Forelimb muscle (tissue), 1 donor: ENCODE measurements at regions not wholly inside any gene's neighbourhood (a gene's known extent, or its start where the extent isn't known, plus 50 kb on each side); places are given as distances from the start of the nearest gene placed in this dataset.

Experiments
- DNase-seq: peaks from one replicate; pipeline ENCODE4 v3.0.0-alpha.2; 2013; ENCODE audit warnings: low read depth

DNA sequence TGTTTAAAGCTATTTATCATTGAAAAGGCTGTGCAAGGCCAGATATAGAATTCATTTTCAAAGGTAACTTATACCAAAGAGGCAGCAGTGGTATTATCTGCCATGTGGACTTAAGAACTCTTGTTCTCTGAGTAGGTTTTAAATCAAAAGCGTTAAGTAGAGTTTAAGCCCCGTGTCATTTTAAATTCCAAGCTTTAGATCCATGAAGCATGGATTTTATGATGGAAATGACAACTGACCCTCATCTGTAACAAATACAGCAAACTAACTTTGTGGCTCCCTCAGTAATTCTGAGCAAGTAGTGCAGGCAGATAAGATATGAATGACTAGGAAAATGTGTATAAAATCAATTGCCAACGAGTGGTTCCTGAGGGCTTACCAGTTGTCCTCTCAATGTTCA lies 247.0 kb downstream of the WDR11 start:
- no peak for DNase-seq

DNA sequence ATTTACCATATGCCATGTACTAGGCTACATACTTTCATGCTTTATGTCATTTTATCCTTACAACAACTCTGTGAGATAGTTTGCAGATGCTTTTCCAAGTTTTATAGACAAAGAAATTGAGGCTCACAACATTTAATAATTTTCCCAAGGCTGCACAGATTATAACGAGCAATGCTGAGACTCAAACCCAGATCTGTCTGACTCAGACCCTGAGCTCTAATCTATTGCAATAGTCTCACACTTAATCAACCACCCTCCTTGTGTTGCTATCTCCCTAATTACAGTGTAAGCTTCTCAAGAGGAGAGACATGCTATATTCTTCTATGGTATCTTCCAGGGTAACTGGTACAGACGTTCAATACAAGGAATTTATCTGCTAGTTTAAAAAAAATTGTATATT lies 247.6 kb downstream of the WDR11 start:
- DNase-seq: no peak

DNA sequence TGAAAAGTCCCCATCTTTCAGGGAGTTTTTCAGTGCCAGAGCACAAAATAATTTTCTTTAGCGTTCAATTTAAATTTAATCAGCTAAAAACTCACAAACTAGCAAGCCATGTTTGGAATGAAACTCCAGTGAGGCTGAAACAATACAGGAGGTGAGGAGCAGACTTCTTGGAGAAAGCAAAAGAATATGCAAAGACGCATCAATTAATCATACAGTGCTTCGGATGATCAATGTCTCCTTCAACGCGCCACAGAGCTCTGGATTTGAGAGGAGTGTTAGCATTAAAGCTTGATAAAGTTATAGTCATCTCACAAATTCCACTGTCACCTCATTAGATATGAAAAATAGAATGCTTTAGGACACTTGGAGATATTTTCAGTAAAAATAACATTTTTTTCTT lies 248.0 kb downstream of the WDR11 start:
- no peak for DNase-seq

DNA sequence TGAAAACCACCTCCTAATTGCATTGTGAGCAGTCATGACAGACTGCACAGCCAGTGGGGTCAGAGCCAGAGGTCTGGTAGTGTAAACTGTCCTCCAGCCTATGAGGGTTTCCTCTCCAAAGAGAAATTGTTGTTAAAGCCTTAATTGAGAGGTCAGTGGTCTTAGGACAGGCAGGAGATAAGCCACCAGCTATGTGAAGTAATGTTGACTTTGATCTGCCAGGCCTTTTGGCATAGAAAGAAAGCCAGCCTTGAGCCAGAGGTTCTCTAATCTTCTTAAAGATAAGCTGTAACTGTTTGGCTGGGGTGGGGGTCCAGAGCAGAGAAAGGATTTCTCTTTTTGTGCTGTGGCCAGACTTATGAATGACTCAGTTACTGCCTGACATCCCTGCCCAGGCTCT lies 248.4 kb downstream of the WDR11 start:
- no peak for DNase-seq

DNA sequence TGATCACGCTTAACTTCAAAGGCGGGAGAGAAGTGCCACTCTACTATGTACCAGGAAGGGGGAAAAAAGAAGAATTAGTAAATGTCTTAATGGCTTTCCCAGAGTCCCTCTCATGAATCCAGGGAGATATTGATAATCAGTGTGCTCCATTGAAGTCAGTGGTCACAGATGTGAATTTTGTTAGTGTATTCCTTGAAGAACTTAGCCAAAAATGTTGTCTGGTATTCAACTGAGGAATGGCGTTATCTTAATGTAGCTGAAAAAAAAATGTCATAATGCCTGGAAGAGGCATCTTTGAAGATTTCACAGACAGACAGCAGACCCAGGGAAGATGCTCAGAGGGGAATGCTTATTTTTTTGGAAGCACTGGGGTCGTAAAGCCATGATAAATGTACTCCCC lies 250.4 kb downstream of the WDR11 start:
- DNase-seq: no peak

DNA sequence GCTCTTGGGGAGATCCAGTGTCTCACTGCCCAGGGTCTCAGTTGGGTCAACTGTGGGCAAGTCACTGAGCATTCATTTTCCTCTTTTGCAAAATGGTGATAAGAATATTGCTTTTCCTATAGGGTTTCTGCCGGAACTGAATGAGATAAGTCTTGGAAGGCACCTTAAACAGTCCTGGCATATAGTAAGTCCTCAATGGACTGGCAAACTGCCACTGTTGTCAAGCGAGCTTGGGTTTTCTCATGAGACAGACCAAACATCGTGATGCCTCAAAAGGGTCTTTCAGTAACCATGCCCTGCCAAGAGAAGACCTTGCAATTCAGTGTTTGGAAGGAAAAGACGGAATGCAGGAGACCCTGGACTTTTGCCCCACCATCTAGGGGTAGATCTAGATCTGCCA lies 251.5 kb downstream of the WDR11 start:
- DNase-seq: no peak

DNA sequence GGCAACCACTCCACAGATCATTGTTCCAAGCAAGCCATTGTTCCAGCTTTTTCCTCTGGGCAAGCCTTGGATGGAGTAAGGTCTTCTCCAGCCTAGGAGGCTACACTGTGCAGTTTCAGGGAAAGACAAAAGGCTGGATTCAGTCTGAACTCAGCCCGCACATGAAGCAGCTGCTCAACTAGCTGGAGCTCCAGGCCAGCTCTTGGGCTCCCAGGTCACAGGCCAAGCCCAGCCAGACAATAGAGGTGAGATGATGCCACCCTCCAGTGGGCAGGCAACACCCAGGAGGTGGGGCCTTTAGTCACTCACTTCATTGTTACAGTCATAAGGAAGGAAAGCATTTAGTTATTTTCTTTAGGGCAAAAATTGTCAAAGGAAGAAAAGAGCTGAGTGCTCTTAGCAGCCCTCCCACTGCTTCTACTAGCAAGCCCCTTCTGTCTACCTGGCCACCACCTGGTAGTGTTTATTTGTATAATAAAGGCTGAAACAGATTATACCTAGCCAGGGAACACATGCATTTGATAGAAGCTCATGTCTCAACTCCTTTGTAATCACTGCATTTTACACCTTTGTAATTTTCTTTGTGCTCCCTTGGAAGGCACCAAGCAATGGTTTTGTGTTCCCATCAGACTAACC lies 253.4 kb downstream of the WDR11 start:
- no peak for DNase-seq

DNA sequence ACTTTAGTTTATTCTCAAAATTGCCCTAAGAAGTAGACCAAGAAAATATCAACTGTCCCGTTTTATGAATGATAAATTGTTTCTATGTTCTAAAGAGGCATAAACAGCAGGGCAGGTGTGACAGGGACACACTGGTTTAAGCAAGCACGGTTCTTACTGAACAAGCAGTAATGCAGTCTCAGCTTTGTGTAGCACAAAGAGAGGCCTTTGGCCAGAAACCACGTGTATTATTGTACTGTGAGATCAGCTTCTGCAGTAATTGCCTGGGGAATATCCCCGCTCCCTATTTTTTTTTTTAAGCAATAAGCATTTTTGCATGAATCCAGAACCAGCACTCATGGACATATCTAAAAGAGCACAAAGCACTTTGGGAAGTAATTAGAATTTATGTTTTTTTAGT lies 255.4 kb downstream of the WDR11 start:
- DNase-seq: no peak

DNA sequence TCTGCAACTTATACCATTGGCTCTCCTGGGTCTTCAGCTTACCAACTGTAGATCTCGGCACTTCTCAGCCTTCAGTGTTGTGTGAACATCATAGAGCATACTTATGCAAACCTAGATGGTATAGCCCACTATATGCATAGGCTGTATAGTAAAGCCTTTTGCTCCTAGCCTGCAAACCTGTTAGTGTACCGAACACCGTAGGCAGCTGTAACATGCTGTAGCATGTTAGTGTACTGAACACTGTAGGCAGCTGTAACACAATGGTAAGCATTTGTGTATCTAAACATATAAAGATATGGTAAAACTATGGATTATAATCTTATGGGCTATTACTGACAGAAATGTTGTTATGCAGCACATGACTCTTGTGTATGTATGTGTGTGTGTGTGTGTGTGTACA lies 256.9 kb downstream of the WDR11 start:
- DNase-seq: no peak

DNA sequence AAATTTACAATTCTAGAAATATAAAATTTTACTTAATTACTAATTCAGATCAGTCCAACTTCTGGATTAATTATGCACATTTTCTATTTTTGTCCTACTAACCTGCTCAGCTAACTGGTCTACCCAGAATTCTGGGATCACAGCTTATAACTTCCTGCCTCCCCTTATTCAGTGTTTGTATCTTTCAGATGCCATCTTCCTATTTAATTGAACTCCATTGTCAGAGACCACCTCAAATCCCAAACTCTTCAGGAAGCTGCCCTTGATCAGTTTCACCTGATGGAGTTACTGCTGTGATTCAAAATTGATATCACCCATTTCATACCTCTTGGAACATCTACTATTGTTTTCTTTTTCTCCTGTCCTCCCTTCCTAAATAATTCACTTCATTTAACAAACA lies 259.2 kb downstream of the WDR11 start:
- no peak for DNase-seq

DNA sequence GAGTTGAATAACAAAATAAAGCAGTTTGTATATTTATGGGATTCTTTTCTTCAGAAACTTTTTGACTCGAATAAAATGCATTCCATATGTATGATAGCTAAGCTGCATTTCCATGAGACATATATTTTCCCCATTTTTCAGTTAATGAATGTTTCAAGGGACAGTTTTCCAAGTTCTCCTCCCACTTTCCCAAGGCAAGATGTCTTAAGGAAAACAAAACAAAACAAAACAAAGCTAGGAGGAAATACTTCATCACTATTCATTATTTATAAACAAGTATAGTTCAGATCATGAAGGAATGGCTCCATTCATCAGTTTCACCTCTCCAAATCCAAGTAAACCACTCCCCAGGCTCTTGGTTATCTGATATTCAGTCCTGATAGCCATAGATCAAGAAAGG lies 261.0 kb downstream of the WDR11 start:
- no peak for DNase-seq

DNA sequence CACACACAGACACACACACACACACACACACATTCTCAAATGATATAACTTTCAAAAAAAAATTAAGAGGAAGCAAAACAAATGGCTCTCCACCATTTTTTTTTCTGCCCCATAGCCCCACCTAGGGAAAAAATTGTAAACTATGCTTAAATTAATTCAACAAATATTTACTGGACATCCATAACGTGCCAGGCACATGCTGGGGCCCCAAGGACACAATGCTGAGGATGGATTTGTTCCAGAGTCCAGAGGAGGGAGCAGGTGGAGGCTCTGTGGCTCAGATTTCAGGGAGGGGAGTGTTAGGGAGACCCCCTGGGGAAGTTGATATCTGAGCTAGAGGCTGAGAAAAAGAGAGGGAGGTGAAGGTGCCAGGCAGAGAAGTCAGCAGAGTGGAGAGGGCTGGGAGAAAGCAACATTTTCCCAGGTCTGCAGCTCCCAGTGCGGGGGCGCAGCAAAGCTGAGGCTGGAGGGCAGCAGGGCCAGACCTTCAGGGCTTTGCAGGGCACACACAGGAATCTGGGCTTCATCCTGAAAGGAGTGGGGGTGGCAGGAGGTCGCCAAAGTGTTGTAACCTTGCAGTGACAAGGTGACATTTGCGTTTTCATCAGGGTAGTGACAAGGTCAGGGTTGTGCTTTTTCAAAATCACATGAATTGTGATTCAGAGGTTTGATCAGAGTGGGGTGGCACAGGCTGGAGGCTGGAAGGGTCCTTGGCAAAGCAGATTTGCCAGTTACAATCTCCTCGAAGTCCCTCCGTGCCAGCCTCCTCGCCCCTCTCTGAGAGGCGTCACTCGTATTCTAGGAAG lies 261.6 kb downstream of the WDR11 start:
- no peak for DNase-seq

DNA sequence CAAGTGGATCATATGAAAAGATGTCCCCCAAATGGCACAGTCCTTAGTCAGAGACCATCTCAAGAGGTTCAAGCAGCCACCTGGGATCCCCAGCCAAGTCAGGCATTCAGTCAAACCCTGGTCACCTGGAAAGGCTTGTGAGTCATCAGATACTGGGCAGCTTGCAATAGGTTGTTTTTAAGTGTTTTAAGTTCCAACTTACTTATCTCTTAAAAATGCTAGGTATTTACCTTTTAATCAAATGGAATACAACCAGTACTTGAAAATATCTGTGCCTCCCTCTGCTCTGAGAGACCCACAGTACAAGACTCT lies 262.2 kb downstream of the WDR11 start:
- no peak for DNase-seq

DNA sequence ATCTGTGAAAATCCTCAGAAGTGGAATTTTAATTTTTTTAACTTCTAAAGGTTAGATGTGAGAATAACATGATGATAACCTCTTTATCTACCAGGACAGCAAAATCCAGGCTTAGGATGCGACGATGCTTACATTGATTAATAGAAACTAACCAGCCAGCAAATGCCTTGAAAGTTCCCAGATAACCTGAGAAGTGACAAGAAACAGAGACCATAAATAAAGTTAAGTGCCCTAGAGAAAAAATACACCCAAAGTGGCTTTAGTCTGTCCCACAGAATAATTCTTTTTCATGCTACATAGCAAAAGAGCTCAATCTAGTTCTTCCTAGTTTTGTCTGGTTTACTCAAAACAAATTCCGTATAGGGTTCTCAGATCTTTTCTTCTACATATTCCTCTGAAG lies 262.7 kb downstream of the WDR11 start:
- no peak for DNase-seq

DNA sequence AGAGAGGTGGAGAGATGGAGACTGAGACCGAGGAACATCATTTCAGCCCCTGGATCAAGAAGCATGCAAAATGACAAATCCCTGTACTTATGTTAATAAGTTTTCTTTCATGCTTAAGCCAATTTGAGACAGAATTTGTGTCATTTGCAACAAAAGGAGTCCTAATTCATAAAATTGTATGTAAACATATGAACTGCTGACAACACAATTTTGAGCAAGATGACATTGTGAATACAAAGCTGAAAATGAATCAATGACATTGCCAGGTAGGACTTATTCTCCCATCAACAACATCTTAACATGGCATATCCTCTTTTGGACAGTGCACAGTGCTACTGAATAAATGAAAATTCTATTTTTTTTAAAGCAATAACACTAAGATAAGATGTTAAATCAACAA lies 264.0 kb downstream of the WDR11 start:
- DNase-seq: no peak

DNA sequence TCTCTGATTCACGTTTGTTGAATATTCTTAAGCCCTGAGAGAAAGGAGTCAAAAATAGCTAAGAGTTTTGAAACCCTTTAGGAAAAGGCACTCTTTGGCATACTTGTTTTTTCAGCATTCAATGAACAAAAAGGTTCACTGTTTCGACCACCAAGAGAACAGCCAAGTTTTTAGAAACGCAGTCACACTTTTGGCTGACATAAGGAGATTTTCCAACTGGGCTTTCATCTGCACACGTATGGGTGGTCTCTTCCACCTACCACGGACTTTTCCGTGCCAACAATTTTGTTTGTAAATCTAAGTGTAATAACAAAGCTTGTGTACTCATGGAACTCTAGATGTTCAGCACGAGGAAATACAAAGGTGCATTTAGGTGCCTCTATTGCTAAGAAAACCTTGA lies 270.3 kb downstream of the WDR11 start:
- no peak for DNase-seq

DNA sequence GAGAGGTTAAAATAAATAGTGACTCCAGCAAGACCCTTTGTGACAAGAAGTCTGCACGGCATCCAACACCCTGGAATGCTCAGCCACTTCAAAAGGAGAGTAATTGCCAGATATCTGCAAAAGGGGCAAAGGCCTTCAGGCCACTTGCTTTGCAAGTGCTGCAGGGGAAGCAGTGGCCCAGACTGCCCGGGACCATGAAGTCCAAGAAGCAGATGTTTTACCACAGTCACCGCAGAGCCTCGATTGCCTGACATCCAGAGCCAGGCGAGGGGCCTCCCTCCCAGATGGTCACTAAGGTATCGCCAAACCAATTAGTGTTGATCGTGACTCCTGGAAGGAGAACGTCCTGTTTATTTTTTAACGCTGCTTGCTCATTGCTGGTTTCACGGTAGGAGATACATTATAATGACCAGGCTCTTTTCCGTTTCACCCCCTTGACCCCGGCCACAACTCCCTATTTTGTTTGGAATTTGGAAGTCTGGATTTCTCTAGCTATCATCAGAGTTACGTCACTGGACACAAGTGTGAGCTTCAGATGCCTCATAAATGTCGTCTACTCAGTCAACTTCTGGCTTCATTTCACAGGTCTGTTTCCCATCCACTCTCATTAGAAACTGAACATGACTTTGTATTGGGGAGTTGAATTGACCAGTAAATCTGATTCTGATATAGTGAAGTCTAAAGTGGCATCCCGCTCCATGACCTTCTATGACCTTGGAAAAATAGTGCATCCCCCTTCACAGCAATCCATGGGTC lies 276.2 kb downstream of the WDR11 start:
- no peak for DNase-seq

DNA sequence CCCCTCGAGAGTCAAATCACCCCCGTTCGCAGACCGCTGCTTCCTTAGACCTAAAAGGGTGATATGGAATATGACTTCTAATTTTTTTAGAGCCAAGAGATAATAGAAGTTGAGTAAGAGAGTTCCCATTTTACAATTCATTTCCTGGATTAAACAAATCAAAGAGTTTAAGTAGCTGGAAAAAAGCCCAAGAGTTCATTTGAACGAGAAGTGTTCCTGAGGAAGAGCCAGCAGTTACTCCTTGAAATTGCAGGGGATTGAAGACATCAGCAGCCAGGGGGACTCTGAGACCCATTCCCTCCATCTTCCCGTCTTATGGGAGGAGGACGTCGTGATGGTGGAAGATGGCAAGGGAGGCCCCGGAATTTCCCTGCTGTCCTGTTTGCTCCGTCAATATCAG lies 277.0 kb downstream of the WDR11 start:
- no peak for DNase-seq

DNA sequence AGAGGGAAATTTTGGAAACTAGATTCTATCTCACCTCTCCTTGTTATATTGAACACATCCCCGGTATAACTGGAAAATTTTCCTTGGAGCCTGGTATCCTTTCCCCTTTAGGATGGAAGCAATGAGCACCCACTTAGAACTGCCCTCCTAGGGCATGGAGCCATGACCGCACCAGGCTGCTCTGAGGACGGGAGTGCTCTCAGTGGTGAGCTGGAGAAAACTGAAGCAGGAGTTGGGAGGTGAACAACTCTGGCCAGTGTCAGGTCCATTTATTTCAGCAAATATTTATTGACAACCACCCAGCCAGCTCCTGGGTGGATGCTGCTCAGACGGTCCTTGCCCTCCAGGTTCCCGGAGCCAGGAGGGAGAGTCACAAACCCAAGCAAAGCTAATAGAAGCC lies 278.1 kb downstream of the WDR11 start:
- DNase-seq: no peak

DNA sequence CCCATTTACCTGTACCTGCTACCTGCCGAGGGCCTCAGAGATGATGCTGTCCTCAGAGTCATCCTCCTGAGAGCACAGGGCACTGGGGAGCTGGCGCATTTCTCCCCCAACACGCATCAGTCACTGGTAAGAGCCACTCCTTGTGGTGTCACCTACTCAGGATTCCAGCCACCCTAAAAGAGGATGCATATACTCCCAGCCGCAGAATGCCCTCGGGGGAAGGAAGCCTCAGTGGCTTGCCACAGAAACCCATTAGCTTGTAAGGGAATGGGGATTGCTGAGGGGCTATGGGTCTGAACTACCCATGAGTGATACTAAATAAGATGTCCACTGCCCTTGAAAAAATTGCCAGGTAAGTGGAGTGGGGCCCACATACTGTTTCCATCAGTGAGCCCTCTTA lies 279.2 kb downstream of the WDR11 start:
- DNase-seq: no peak

DNA sequence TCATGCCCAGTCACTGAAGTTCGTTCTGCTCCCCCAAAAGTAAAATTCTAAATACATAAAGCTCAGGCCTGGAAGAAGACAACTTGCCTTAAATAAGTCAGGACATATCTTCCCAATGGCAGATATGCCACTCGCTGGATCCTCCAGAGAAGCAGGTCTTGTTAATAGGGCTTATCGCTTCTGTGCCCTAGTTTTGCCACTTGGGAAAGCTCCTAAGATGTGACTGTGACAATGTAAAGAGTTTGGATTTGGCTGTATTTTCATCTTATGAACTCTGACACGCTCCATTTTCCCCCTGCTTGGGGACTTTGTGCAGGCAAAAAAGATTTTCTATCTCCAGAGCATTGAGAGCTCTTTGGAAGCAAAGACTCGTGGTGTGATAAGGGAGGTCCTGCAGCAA lies 279.9 kb downstream of the WDR11 start:
- DNase-seq: no peak

DNA sequence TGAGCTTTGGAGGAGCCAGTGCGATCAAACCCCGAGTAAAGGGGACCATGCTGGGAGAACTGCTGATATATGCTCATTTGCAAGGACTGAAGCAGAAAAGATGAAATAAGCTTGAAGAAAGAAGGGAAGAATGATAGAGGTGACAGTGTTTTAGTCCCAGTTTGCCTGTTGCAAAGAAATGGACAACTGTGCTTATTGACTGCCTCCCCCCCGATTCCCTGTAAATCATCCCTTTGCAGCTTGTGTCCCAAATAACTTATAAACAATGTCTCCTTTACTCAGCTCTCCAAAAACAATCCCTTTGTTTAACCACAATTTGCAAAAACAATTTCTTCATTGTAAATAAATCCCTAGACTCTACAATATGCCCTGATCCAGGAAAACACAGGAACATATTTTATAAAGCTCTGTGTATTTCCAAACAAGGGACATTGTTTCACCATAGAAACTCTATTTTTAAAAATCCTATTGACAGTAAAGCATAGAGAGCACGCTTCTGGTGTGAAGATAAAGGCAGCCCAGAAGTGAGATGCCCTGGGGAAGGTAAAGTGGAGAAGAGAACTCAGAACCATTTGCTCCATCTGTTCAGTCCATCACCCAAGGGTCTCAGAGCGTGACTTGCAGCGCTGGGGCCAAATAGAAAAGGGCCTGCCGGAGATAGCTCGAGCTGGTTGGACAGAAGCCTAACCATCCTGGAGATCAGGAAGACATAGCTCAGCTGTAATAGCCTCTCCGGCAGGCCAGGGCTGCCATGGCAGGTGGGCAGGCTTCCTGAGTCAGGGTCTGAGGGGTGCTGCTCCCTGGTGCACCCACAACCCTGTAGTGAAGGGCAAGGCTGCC lies 280.5 kb downstream of the WDR11 start:
- DNase-seq: no peak
